ENCODE measurements at regions not wholly inside any gene's neighbourhood (a gene's known extent, or its start where the extent isn't known, plus 50 kb on each side); places are given as distances from the start of the nearest gene placed in this dataset.

- no peak for DNase-seq (ENCODE audit: low spot score)
Measured at GRCh38 chr7:156034397-156034796, 222.1 kb upstream of the SHH start.

GRCh38 chr7:156032973-156033372 lies 220.7 kb upstream of the SHH start:
- DNase-seq (ENCODE audit: low spot score): no peak

GRCh38 chr7:156031679-156032478 lies 219.6 kb upstream of the SHH start:
- DNase-seq (ENCODE audit: low spot score): no peak

- no peak for DNase-seq (ENCODE audit: low spot score)
Measured at GRCh38 chr7:156029460-156030007, 217.3 kb upstream of the SHH start.

- DNase-seq (ENCODE audit: low spot score): no peak
Measured at GRCh38 chr7:156028521-156028920, 216.3 kb upstream of the SHH start.

- no peak for DNase-seq (ENCODE audit: low spot score)
Measured at GRCh38 chr7:156027821-156028220, 215.6 kb upstream of the SHH start.

GRCh38 chr7:156026603-156027002 lies 214.3 kb upstream of the SHH start:
- no peak for DNase-seq (ENCODE audit: low spot score)

- no peak for DNase-seq (ENCODE audit: low spot score)
Measured at GRCh38 chr7:156026076-156026600, 213.9 kb upstream of the SHH start.

- DNase-seq (ENCODE audit: low spot score): no peak
Measured at GRCh38 chr7:156025675-156026074, 213.4 kb upstream of the SHH start.

- no peak for DNase-seq (ENCODE audit: low spot score)
Measured at GRCh38 chr7:156024201-156024600, 211.9 kb upstream of the SHH start.

- no peak for DNase-seq (ENCODE audit: low spot score)
Measured at GRCh38 chr7:156022483-156023459, 210.5 kb upstream of the SHH start.

- no peak for DNase-seq (ENCODE audit: low spot score)
Measured at GRCh38 chr7:156021471-156021870, 209.2 kb upstream of the SHH start.

- DNase-seq (ENCODE audit: low spot score): no peak
Measured at GRCh38 chr7:156020566-156020965, 208.3 kb upstream of the SHH start.

- no peak for DNase-seq (ENCODE audit: low spot score)
Measured at GRCh38 chr7:156019776-156020565, 207.7 kb upstream of the SHH start.

- no peak for DNase-seq (ENCODE audit: low spot score)
Measured at GRCh38 chr7:156019308-156019707, 207.0 kb upstream of the SHH start.

- no peak for DNase-seq (ENCODE audit: low spot score)
Measured at GRCh38 chr7:156017916-156018700, 205.8 kb upstream of the SHH start.

- DNase-seq (ENCODE audit: low spot score): no peak
Measured at GRCh38 chr7:156017431-156017830, 205.2 kb upstream of the SHH start.

GRCh38 chr7:156015237-156016020 lies 203.2 kb upstream of the SHH start:
- no peak for DNase-seq (ENCODE audit: low spot score)

- no peak for DNase-seq (ENCODE audit: low spot score)
Measured at GRCh38 chr7:156014808-156015207, 202.5 kb upstream of the SHH start.

GRCh38 chr7:156014201-156014600 lies 201.9 kb upstream of the SHH start:
- no peak for DNase-seq (ENCODE audit: low spot score)

Measured in germinal center (tissue), 1 donor.